WERI-Rb-1 (cell line): ENCODE measurements at regions not wholly inside any gene's neighbourhood (a gene's known extent, or its start where the extent isn't known, plus 50 kb on each side); places are given as distances from the start of the nearest gene placed in this dataset.
A peak's percentile ranks its signal among the peaks of the same experiment; 100 is the strongest.

Source experiments
- DNase-seq: peaks from one replicate; pipeline ENCODE4 v3.0.0-alpha.2; 2020
- H3K27ac ChIP-seq: fragments of 250-450 bp; sonication (Bioruptor Pico); 2 replicates; pipeline ENCODE4 v1.5.1; 2020; ENCODE audit warnings: mild to moderate bottlenecking, moderate library complexity
- H3K27me3 ChIP-seq: fragments of 250-450 bp; sonication (Bioruptor Pico); 2 replicates; pipeline ENCODE4 v1.5.1; 2021; ENCODE audit warnings: mild to moderate bottlenecking, low read depth, moderate library complexity; ENCODE audit not compliant: insufficient read depth, severe bottlenecking
- H3K36me3 ChIP-seq: fragments of 250-450 bp; sonication (Bioruptor Pico); 2 replicates; pipeline ENCODE4 v1.5.1; 2020; ENCODE audit warnings: mild to moderate bottlenecking, moderate library complexity
- H3K4me3 ChIP-seq: 2 replicates; pipeline ENCODE4 v1.5.1; 2011; ENCODE audit warnings: low read depth, mild to moderate bottlenecking, control low read depth, low read length
- H3K9me3 ChIP-seq: fragments of 250-450 bp; sonication (Bioruptor Pico); 2 replicates; pipeline ENCODE4 v1.5.1; 2021; ENCODE audit warnings: mild to moderate bottlenecking, moderate library complexity; ENCODE audit not compliant: severe bottlenecking
- TF ChIP-seq, protein P1 (sequence below): IDR thresholded peaks from 2 replicates; pipeline ENCODE4 v1.5.1; 2011; ENCODE audit warnings: low read depth, mild to moderate bottlenecking, control low read depth, inconsistent platforms, low read length

DNA sequence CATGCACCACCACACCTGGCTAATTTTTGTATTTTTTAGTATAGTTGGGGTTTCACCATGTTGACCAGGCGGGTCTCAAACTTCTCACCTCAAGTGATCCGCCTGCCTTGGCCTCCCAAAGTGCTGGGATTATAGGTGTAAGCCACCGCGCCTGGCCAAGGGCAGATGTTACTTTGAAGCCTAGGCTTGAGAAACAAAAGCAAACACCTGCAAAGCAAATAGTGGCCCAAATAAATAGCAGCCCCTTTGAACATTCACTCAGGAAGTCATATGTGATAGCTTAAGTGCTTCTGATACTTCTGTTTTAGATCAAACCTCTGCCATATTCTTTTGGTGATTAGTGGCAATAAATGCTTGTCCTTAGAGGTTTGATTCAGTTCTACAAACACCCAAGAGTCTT is 404.5 kb upstream of the SMIM21 start:
- Histone ChIP-seq H3K9me3 (no peaks in the 10 kb centered on the region), H3K27me3 (no peaks in the 10 kb centered on the region), H3K4me3 (no peak overlapping the region), H3K36me3 (no peaks in the 10 kb centered on the region), H3K27ac (peak overlapping the region; percentile 75; the same call in 1 of the 2 replicates)
- no peak for DNase-seq
- TF ChIP-seq, protein P1, sequence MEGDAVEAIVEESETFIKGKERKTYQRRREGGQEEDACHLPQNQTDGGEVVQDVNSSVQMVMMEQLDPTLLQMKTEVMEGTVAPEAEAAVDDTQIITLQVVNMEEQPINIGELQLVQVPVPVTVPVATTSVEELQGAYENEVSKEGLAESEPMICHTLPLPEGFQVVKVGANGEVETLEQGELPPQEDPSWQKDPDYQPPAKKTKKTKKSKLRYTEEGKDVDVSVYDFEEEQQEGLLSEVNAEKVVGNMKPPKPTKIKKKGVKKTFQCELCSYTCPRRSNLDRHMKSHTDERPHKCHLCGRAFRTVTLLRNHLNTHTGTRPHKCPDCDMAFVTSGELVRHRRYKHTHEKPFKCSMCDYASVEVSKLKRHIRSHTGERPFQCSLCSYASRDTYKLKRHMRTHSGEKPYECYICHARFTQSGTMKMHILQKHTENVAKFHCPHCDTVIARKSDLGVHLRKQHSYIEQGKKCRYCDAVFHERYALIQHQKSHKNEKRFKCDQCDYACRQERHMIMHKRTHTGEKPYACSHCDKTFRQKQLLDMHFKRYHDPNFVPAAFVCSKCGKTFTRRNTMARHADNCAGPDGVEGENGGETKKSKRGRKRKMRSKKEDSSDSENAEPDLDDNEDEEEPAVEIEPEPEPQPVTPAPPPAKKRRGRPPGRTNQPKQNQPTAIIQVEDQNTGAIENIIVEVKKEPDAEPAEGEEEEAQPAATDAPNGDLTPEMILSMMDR: no peak

DNA sequence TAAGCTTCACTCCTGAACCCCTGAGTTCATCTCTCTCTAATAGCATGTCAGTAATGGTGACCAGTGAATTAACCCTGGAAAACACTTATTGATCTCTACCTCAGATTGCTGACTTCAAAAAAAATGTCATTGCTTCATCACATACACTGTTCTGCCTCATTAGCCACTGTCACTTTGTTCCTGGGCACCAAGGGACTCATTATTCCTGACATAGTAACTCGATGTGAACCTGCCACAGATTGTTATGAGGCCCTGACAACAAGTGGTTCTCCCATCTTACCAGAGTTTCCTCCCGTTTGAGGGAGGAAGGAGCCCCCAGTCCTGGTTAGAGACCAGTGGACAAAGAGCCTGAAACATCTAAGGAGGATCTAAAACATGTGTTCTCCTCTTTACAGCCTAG is 403.3 kb upstream of the SMIM21 start:
- DNase-seq: peak; percentile 55
- Histone ChIP-seq H3K9me3 (no peaks in the 10 kb centered on the region), H3K4me3 (no peak overlapping the region), H3K27me3 (no peaks in the 10 kb centered on the region), H3K27ac (peak overlapping the region; percentile 75), H3K36me3 (no peaks in the 10 kb centered on the region)
- TF ChIP-seq, protein P1: no peak

DNA sequence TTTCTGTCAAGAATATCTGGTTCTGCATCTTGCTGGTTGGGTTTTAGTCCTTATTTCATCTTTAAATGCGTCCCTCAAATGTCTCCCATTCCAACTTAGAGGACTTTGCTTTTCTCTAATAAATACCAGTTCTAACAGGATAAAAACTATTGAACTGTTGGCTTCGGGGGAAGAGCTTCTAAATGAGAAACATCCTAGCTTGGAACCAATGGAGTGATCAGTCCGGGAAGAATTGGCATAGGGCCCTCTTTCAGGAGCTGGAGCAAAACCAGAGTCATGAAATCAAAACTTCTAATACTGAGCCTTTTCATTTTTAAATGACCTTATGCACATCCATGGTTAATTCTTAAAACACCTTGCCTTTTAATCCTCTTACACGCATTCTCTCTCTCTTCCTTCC is 401.6 kb upstream of the SMIM21 start:
- TF ChIP-seq, protein P1: no peak

GRCh38 chr18:75828379-75828778 is 400.9 kb upstream of the SMIM21 start:
- no peak overlapping the region for H3K4me3 ChIP-seq

More for the DNA sequence above, 401.6 kb upstream of the SMIM21 start:
- no peaks in the 10 kb centered on the region for H3K36me3 ChIP-seq
- peak overlapping the region; percentile 19; the same call in 1 of the 2 replicates for H3K4me3 ChIP-seq
- H3K27me3 ChIP-seq: no peaks in the 10 kb centered on the region
- DNase-seq: no peak
- peak overlapping the region; percentile 75 for H3K27ac ChIP-seq
- no peaks in the 10 kb centered on the region for H3K9me3 ChIP-seq

DNA sequence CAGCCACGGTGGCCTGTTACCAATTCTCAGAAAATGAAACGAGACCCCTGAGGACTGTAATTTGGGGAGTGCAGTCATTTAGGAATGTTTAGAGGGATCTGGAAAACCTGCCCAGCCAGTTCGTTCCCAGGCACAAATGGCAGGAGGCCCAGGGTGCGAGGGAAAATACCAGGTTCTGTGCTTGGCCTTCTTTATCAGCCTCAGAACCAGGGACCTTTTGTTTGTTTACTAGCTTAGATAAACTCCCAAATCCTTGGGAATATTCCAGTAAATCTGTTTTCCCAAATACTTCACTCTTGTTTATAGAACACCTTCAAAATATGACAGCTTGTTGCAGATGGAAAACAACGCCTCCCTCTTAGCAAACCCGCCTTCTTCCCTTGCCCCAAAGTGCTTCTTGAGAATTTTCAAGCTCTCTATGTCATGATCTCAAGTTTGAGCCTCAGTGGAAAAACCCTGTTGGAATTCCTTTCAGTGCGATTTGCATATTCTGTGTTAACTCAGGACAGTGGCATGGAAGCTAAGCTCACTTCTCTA is 400.3 kb upstream of the SMIM21 start:
- TF ChIP-seq, protein P1: no peak
- Histone ChIP-seq H3K9me3 (no peaks in the 10 kb centered on the region), H3K27ac (peak overlapping the region; percentile 75), H3K4me3 (no peak overlapping the region), H3K27me3 (no peaks in the 10 kb centered on the region), H3K36me3 (no peaks in the 10 kb centered on the region)
- no peak for DNase-seq

More at GRCh38 chr18:75828379-75828778, 400.9 kb upstream of the SMIM21 start:
- H3K9me3 ChIP-seq: no peaks in the 10 kb centered on the region
- peak; percentile 78 for DNase-seq
- H3K27me3 ChIP-seq: no peaks in the 10 kb centered on the region
- H3K27ac ChIP-seq: peak overlapping the region; percentile 75
- TF ChIP-seq, protein P1: no peak
- H3K36me3 ChIP-seq: no peaks in the 10 kb centered on the region

DNA sequence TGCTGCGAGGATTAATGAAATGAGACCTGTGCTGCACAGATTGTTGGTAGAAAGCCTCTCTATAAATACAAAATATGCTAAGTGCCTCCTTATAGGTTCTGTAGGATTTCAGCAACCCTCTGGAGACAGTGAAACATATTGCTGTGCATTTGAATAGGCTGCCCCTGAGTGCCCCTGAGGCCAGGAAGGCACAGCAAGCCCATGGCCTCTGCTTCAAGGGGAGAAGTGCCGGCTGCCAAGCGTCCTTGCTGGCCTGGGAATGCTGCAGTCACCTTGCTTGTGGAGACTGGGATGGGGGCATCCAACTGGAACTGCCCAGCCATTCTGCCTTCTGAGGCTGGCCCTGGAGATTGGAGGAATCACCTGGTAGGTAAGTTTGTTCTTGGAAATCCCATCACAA is 397.2 kb upstream of the SMIM21 start:
- H3K36me3 ChIP-seq: no peaks in the 10 kb centered on the region
- DNase-seq: peak; percentile 46
- no peak overlapping the region for H3K4me3 ChIP-seq
- H3K9me3 ChIP-seq: no peaks in the 10 kb centered on the region
- TF ChIP-seq, protein P1: no peak
- H3K27me3 ChIP-seq: no peaks in the 10 kb centered on the region
- peak overlapping the region; percentile 45 for H3K27ac ChIP-seq
